T follicular helper cell (primary cell): ENCODE measurements at regions not wholly inside any gene's neighbourhood (a gene's known extent, or its start where the extent isn't known, plus 50 kb on each side); places are given as distances from the start of the nearest gene placed in this dataset.

Experiments used
- DNase-seq: peaks from one replicate; pipeline ENCODE4 v3.0.0-alpha.2; 2020; ENCODE audit warnings: low read depth

GRCh38 chr12:130074661-130075406 is 87.4 kb upstream of the FZD10 start:
- no peak for DNase-seq

- no peak for DNase-seq
Observed at GRCh38 chr12:130075497-130076076, 86.7 kb upstream of the FZD10 start.

DNA sequence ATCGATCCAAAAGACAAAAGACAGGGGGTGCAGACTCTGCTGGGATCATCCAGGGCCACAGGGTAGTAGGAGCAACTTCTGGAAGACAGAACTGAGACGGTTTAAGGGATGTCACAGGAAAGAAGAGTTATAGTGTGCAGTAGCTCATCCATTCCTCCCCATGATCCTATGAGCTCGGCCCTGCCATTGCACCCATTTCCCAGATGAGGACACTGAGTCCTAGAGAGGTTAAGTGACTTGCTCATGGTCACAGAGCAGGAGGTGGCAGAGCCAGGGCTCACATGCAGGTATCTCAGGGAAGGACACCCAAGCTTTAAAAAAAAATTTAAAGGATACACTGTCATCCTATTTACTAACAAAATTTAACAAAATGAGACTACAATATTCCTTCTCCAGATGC is 86.1 kb upstream of the FZD10 start:
- no peak for DNase-seq

- no peak for DNase-seq
Observed at GRCh38 chr12:130076752-130077151, 85.5 kb upstream of the FZD10 start.

GRCh38 chr12:130078852-130079251 is 83.4 kb upstream of the FZD10 start:
- no peak for DNase-seq

- DNase-seq = no peak
Observed at GRCh38 chr12:130079279-130079678, 83.0 kb upstream of the FZD10 start.

DNA sequence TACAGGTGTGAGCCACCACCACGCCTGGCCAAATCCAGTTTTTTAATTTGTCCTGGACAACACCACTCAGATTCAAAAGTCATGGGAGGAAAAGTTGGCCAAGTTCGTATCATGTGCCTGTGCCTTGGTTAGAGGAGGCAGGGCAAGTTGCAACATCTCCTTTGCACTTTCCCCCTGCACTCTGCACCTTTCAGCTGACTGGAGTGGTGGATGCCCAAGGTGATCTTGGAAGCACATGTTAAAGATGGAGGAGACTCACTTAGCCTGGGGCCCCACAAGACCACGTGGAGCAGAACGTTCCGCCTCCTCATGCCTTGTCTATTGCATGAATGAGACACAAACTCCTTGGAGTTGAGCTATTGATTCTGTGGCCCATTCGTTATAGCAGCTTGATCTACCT is 82.1 kb upstream of the FZD10 start:
- DNase-seq = no peak

- DNase-seq = no peak
Observed at GRCh38 chr12:130081117-130081805, 81.0 kb upstream of the FZD10 start.

DNA sequence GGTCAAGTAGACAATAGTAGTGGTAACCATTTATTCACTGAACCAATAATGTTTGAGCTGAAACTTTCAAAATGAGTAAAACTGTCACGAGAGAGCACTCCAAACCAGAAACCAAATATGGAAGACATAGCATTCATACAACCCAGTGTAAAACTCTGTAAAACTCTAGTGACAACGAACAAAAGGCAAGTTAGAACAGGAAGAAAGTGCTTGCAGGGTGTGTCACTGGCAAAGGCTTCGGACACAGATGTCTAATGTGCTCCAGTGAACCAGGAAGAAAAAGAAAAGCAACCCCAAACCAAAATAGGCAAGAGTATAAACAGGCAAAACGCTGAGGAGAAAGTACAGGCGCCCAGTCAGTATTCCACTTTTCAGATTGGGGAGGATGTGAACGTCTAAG is 79.3 kb upstream of the FZD10 start:
- DNase-seq = no peak

- DNase-seq = no peak
Observed at GRCh38 chr12:130083734-130084133, 78.5 kb upstream of the FZD10 start.

DNA sequence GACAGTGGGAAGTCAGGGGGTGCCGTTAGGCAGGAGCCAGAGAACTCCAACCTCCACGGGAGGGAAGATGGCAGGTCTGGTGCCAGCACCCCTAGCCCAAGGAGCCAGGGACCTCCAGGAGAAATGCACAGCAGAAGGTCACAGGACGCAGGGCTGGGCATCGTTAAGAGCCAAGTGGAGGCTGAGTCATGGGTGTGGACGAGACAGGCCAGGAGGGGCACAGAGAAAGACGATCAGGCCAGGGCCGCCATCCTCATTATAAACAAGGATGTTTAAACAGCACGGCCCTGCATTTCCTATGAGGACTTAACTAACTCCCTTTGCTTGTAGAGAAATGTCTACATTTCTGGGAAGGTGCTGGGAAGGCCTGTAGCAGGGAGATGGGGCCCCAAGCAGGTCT is 77.9 kb upstream of the FZD10 start:
- DNase-seq = no peak

- no peak for DNase-seq
Observed at GRCh38 chr12:130086248-130086647, 76.0 kb upstream of the FZD10 start.

GRCh38 chr12:130086797-130087196 is 75.5 kb upstream of the FZD10 start:
- DNase-seq = no peak

GRCh38 chr12:130087222-130087621 is 75.0 kb upstream of the FZD10 start:
- DNase-seq = no peak

DNA sequence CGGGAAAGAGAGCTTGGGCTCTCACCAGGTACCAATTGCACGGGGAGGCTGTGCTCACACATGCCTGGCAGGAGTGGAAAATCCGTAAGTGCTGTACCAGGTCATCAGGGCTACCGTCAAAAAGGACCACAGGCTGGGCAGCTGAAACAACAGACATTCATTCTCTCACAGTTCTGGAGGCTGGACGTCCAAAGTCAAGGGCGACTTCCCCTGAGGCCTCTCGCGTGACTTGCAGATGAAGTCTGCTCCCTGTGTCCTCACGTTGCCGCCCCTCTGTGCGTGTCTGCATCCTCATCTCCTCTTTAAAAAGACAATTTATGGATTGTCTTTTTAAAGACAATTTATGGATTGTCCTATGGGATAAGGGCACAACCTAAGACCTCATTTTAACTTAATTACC is 73.8 kb upstream of the FZD10 start:
- no peak for DNase-seq

DNA sequence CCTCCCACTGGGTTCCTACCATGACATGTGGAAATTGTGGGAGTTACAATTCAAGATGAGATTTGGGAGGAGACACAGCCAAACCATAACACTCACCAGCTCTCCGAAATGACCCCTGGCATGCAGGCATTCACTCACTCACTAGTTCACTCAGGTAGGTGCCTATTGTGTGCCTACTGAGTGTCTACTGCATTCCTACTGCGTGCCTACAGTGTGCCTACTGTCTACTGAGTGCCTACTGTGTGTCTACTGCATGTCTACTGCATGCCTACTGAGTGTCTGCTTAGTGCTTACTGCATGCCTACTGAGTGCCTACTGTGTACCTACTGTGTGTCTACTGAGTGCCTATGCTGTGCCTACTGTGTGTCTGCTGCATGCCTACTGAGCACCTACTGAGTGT is 71.7 kb upstream of the FZD10 start:
- no peak for DNase-seq

GRCh38 chr12:130093380-130093779 is 68.9 kb upstream of the FZD10 start:
- no peak for DNase-seq

GRCh38 chr12:130097342-130097741 is 64.9 kb upstream of the FZD10 start:
- DNase-seq = no peak

DNA sequence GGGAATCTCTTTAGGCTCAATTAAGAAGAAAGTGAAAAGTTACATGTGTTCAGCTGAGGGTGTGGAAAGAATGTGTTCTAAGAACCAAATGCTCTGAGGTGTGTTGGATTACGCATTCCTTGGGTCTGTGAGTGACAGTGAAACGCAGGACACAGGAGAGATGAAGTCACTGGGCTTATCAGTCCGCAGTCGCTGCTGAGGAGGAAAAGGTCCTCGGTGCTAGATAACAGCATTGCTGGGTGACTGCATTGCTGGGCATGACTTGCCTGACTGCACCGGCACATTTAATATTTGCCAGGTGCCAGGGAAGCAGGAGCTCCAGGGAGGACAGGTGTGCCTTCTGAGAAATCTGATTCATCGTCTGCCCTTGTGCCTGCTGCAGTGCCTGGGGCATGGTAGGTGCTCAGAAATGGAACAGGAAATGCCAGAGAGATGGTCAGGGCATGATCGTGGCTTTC is 64.4 kb upstream of the FZD10 start:
- DNase-seq = no peak

DNA sequence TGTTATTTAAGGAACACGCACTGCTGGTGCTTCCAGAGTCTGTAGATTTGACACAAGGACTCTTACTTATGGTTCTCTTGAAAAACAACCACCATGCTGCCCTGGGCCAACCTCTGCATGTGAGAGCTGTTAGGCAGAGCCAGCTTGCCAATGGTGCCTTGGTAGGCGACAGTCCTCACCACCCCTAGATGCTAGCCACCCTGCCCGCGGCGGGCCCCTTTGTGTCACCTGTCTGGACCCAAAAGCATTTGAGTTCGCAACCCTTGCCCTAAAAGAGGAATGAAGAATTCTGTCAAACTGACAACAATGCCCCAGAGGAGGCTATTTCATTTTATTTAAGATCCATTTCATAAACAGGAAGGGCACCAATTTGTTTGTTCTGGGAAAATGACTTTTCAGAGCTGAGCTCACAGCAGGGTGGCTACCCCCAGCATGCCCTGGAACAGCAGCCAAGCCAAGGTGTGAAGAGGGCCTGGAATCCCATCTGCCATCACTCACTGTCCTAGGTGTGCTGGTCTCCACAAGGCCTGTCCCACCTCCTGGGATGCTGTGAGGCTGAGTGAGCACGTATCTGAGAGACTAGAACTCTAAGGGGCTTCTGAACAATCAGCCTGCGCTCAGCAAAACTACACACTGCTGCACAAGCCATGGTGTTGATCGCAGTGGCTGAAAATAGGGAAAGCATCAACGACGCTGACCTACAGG is 63.8 kb upstream of the FZD10 start:
- no peak for DNase-seq

- no peak for DNase-seq
Observed at GRCh38 chr12:130100634-130101362, 61.5 kb upstream of the FZD10 start.

- DNase-seq = no peak
Observed at GRCh38 chr12:130101370-130101769, 60.9 kb upstream of the FZD10 start.
